ENCODE measurements at regions not wholly inside any gene's neighbourhood (a gene's known extent, or its start where the extent isn't known, plus 50 kb on each side); places are given as distances from the start of the nearest gene placed in this dataset.

DNA sequence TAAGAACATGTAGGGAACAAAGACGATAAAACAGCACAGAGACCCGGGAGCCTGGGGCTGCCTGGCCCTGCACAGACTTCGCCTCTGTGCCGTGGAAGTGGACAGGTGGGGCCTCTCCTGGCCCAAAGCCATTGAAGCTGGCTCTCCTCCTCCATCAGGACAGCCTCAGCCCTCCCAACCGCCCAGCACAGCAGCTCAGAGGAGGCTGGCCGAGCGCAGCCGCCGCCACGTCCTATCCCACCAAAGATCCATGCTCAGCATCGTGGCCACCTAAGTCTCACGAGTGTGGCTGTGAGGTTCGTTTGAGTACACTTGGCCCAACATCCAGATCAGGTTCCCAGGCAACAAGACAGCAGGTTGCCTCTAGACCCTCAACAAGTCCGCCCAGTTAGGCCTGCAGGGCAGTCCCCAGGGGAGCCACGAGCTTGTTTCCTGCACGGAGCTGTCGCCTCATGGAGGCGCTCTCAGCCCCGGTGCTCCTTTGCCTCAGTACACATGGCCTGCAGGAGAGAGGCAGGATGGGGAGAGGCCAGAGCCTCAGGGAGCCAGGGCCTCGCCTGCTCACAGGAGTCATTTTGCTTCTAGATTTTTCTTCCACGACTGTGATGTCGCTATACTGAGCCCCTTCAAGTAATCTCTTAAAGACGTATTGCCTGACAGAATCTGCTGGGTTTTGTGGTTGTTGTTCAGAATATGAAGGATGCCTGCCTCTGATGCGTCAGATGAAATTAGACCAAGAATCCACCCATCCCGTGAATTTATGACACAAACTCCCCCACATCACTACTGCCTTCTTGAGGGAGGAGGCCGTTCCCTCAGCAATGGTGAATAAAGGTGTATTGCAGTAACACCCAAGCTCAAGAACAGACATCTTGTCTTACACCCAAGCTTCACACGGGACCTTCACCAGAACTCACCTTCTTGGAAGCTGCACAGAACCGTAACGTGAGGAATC, 102.7 kb downstream of the RNASET2 start:
- no peak overlapping the region for H3K4me3 ChIP-seq
- H3K27ac ChIP-seq: no peak overlapping the region
- TF ChIP-seq, protein P1, sequence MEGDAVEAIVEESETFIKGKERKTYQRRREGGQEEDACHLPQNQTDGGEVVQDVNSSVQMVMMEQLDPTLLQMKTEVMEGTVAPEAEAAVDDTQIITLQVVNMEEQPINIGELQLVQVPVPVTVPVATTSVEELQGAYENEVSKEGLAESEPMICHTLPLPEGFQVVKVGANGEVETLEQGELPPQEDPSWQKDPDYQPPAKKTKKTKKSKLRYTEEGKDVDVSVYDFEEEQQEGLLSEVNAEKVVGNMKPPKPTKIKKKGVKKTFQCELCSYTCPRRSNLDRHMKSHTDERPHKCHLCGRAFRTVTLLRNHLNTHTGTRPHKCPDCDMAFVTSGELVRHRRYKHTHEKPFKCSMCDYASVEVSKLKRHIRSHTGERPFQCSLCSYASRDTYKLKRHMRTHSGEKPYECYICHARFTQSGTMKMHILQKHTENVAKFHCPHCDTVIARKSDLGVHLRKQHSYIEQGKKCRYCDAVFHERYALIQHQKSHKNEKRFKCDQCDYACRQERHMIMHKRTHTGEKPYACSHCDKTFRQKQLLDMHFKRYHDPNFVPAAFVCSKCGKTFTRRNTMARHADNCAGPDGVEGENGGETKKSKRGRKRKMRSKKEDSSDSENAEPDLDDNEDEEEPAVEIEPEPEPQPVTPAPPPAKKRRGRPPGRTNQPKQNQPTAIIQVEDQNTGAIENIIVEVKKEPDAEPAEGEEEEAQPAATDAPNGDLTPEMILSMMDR (IDR thresholded peaks at IDR 0.05): no peak
- TF ChIP-seq EP300 (IDR thresholded peaks at IDR 0.05) (no peak), POLR2A (IDR thresholded peaks at IDR 0.05) (no peak), POLR2AphosphoS5 (IDR thresholded peaks at IDR 0.05) (no peak)
- no peak for DNase-seq
- H3K9me3 ChIP-seq: no peaks in the 10 kb centered on the region
- intact Hi-C loops (cut with DNase I): no loop called here
- 89% methylated on average over 29 of the region's 29 CpGs for WGBS, 2 donors
- peaks cover 0 to 16% (median 4%) of the 10 kb centered on the region in 4 donors for H3K4me1 ChIP-seq
- no peaks in the 10 kb centered on the region for H3K27me3 ChIP-seq
- H3K36me3 ChIP-seq: no peaks in the 10 kb centered on the region

DNA sequence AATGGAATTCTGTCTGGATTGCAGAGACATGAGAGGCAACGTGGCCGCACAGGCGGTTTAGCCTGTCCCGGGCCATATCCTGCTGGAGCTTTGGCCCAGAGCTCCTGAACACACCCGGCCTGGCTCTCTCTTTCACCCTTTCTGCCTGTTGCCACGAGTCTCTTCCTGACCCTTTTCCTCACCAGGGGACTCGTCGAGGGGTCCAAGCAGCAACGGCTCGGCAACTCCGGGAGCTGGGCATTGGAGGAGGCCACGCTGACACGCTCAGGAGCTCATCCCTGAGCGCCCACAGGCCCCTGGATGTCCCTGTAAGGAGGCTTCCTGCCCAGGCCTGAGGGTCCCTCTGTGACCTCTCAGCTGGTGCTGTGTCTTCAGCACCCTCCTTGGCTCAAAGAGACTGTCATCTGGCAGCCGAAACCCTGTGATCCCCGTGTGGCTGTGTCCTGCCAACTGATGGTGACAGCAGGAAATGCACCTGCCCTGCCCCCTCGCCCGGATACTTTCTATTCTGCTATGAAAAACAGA, 103.8 kb downstream of the RNASET2 start:
- no peaks in the 10 kb centered on the region for H3K27me3 ChIP-seq
- H3K4me1 ChIP-seq: peaks cover 0 to 16% (median 4%) of the 10 kb centered on the region in 4 donors
- H3K4me3 ChIP-seq: no peak overlapping the region
- intact Hi-C loops (cut with DNase I): no loop called here
- no peak for TF ChIP-seq EP300 (IDR thresholded peaks at IDR 0.05)
- DNase-seq: no peak
- H3K36me3 ChIP-seq: no peaks in the 10 kb centered on the region
- peak overlapping the region in 2 of 4 donors; percentile 19 to 62 for H3K27ac ChIP-seq
- WGBS, 2 donors: 73 to 77% methylated on average over 18 of the region's 18 CpGs
- H3K9me3 ChIP-seq: no peaks in the 10 kb centered on the region

DNA sequence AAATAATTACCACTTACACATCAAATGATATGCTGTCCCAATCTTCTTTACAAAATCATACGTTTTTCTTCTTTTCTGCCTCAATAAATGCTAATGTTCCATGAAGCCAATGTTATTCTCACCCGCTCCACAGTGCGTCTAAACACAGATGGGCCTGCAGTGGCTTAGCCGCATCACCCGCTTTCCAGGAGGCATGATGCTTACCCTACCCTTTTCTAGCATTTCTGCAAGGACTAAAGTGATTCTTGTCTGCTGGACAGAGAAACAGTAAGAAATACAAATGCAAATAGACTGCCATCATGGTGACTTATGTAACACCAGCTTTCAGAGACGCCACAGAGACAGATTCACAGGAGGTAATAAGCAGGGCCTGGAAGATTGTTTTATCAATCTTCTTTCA, 104.4 kb downstream of the RNASET2 start:
- no peaks in the 10 kb centered on the region for H3K27me3 ChIP-seq
- no peak for TF ChIP-seq EP300 (IDR thresholded peaks at IDR 0.05)
- TF ChIP-seq, protein P1 (IDR thresholded peaks at IDR 0.05): no peak
- TF ChIP-seq POLR2AphosphoS5 (IDR thresholded peaks at IDR 0.05): no peak
- WGBS, 2 donors: 92 to 93% methylated on average over 6 of the region's 6 CpGs
- no peak for DNase-seq
- no peaks in the 10 kb centered on the region for H3K36me3 ChIP-seq
- intact Hi-C loops (cut with DNase I): no loop called here
- H3K27ac ChIP-seq: peak overlapping the region in 2 of 4 donors; percentile 19 to 62
- H3K9me3 ChIP-seq: no peaks in the 10 kb centered on the region
- no peak overlapping the region for H3K4me3 ChIP-seq
- H3K4me1 ChIP-seq: peaks cover 0 to 16% (median 4%) of the 10 kb centered on the region in 4 donors

DNA sequence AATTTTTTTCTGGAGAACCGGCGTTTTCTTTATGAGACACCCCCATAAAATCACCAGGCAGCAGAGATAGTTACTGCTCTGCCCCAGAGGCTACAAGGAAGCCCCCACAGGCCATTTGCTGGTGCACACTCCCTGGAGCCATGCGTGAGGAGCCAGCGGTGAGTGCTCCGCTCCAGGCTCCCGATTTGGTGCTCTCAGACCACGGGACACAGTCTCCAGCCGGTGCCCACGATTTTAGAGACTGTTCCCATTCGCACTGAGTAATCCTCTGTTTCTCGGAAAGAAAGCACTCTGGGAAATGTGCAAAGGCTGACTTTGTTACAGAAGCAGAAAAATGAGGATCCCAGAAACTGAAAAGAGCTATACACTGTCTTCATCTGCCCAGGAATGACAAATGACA, 104.9 kb downstream of the RNASET2 start:
- intact Hi-C loops (cut with DNase I): no loop called here
- Histone ChIP-seq H3K4me1 (peaks cover 0 to 16% (median 4%) of the 10 kb centered on the region in 4 donors), H3K36me3 (no peaks in the 10 kb centered on the region), H3K27me3 (no peaks in the 10 kb centered on the region), H3K4me3 (no peak overlapping the region), H3K9me3 (no peaks in the 10 kb centered on the region), H3K27ac (no peak overlapping the region)
- TF ChIP-seq EP300 (IDR thresholded peaks at IDR 0.05): no peak
- TF ChIP-seq, protein P1 (IDR thresholded peaks at IDR 0.05): no peak
- TF ChIP-seq POLR2A (IDR thresholded peaks at IDR 0.05): no peak
- no peak for TF ChIP-seq POLR2AphosphoS5 (IDR thresholded peaks at IDR 0.05)
- 92 to 94% methylated on average over 11 of the region's 11 CpGs for whole genome bisulfite sequencing, 2 donors
- DNase-seq: no peak

DNA sequence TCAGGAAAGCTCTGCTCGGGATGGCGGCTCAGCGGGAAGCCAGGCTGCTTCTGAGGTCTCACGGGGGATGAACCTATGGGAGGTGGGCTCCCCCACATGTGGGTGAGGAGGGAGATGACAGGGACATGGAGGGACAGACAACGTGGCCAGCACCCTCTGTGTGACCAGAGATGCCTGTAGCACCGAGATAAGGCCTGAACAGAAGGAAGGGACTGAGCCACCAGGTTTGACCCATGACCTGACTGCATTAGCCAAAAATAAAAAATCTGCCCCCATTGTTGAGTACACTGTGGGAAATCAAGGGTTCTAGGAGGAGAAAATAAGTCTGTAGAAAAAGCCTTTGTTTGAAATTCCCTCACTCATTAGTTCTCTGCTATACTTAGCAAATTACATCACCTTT, 105.7 kb downstream of the RNASET2 start:
- no peak for DNase-seq
- TF ChIP-seq POLR2AphosphoS5 (IDR thresholded peaks at IDR 0.05) (no peak), EP300 (IDR thresholded peaks at IDR 0.05) (no peak), POLR2A (IDR thresholded peaks at IDR 0.05) (no peak)
- TF ChIP-seq, protein P1 (IDR thresholded peaks at IDR 0.05): no peak
- Histone ChIP-seq H3K4me3 (no peak overlapping the region), H3K4me1 (peaks cover 0 to 16% (median 4%) of the 10 kb centered on the region in 4 donors), H3K27me3 (no peaks in the 10 kb centered on the region), H3K9me3 (no peaks in the 10 kb centered on the region), H3K36me3 (no peaks in the 10 kb centered on the region), H3K27ac (no peak overlapping the region)
- intact Hi-C loops (cut with DNase I): no loop called here
- WGBS, 2 donors: 73 to 80% methylated on average over 6 of the region's 6 CpGs
